Upper lobe of left lung (tissue), 4 donors: ENCODE measurements at regions not wholly inside any gene's neighbourhood (a gene's known extent, or its start where the extent isn't known, plus 50 kb on each side); places are given as distances from the start of the nearest gene placed in this dataset.

Source experiments
- EP300 ChIP-seq, 4 donors: sonication (generic); formaldehyde crosslinking; IDR thresholded peaks; one replicate each; pipeline ENCODE4 v1.5.1; 2017; ENCODE audit warnings: antibody characterized with exemption in 4 of 4, control low read depth in 2 of 4
- POLR2A ChIP-seq, 4 donors: fragments of 450-650 bp; IDR thresholded peaks; one replicate each; pipeline ENCODE4 v1.5.1; 2016 to 2017; ENCODE audit warnings: antibody characterized with exemption in 4 of 4, mild to moderate bottlenecking in 2 of 4
- POLR2AphosphoS5 ChIP-seq, 2 donors: sonication (generic); formaldehyde crosslinking; IDR thresholded peaks; one replicate each; pipeline ENCODE4 v1.5.1; 2017; ENCODE audit warnings: antibody characterized with exemption in 2 of 2
- TF ChIP-seq, protein P1 (sequence below), 6 experiments: fragments of 450-650 bp in 4 of 6; fragments of 200-600 bp in 2 of 6; sonication (generic) in 2 of 6; IDR thresholded peaks; one replicate each; pipeline ENCODE4 v1.5.1; 2016 to 2019; ENCODE audit warnings: antibody characterized with exemption in 6 of 6

DNA sequence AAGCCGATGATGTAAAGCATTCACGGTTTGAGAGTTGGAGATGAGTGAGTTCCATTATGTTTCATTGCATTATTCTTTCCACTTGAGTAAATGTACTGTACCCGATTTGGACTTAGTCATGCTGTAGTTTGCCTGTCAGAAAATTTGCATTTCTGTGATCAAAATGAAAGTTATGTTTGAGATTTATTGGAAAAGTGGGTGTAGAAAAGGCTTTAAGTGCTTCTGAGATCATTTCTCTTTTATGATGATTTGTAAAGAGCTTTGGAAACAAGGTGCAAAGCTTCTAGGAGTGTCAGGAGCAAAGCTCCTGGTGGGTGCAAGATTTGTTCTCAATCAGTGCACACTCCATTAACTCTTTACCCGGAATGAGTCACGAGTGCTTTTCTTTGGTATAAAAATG, 204.1 kb upstream of the POM121L12 start:
- TF ChIP-seq, protein P1, sequence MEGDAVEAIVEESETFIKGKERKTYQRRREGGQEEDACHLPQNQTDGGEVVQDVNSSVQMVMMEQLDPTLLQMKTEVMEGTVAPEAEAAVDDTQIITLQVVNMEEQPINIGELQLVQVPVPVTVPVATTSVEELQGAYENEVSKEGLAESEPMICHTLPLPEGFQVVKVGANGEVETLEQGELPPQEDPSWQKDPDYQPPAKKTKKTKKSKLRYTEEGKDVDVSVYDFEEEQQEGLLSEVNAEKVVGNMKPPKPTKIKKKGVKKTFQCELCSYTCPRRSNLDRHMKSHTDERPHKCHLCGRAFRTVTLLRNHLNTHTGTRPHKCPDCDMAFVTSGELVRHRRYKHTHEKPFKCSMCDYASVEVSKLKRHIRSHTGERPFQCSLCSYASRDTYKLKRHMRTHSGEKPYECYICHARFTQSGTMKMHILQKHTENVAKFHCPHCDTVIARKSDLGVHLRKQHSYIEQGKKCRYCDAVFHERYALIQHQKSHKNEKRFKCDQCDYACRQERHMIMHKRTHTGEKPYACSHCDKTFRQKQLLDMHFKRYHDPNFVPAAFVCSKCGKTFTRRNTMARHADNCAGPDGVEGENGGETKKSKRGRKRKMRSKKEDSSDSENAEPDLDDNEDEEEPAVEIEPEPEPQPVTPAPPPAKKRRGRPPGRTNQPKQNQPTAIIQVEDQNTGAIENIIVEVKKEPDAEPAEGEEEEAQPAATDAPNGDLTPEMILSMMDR (IDR thresholded peaks at IDR 0.05), result no peak
- TF ChIP-seq POLR2AphosphoS5 (IDR thresholded peaks at IDR 0.05), result no peak
- no peak for TF ChIP-seq POLR2A (IDR thresholded peaks at IDR 0.05)
- TF ChIP-seq EP300 (IDR thresholded peaks at IDR 0.05), result no peak
